ENCODE measurements at regions not wholly inside any gene's neighbourhood (a gene's known extent, or its start where the extent isn't known, plus 50 kb on each side); places are given as distances from the start of the nearest gene placed in this dataset.

DNA sequence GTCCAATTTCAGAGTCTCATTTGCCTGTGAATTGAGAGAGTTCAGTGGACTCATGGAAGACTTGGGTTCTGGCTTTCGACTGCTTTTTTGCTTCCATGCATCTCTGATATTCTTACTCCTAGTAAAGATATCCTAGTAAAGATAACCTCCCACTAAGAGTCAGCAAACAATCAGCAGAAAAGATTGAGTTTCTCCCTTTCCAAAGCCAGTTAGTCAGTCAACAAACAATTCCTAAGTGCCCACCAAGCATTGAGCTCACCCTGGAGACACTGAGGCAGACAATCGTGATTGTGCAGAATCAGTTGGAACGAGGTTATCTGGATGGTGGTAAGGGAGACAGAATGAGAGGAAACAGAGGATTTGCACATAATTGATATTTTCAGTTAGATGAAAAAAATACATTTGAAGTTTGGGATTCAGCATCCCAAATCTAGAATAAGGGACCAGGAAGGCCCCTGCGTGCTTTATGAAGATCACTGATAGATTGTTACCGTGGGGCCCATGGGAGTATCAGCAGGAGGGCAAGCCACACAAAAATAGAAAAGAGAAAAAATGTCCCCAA lies 99.7 kb upstream of the SLC38A2 start:
- H3K9me3 ChIP-seq: no peaks in the 10 kb centered on the region
- peak overlapping the region in 2 of 4 donors; percentile 76 to 85 for H3K27ac ChIP-seq
- peaks cover 24% of the 10 kb centered on the region for H3K4me1 ChIP-seq
- 52 to 56% methylated on average over 5 of the region's 5 CpGs for whole genome bisulfite sequencing, 2 donors
- TF ChIP-seq, protein P1, sequence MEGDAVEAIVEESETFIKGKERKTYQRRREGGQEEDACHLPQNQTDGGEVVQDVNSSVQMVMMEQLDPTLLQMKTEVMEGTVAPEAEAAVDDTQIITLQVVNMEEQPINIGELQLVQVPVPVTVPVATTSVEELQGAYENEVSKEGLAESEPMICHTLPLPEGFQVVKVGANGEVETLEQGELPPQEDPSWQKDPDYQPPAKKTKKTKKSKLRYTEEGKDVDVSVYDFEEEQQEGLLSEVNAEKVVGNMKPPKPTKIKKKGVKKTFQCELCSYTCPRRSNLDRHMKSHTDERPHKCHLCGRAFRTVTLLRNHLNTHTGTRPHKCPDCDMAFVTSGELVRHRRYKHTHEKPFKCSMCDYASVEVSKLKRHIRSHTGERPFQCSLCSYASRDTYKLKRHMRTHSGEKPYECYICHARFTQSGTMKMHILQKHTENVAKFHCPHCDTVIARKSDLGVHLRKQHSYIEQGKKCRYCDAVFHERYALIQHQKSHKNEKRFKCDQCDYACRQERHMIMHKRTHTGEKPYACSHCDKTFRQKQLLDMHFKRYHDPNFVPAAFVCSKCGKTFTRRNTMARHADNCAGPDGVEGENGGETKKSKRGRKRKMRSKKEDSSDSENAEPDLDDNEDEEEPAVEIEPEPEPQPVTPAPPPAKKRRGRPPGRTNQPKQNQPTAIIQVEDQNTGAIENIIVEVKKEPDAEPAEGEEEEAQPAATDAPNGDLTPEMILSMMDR (IDR thresholded peaks at IDR 0.05): no peak
- TF ChIP-seq POLR2A (IDR thresholded peaks at IDR 0.05): no peak
- no peaks in the 10 kb centered on the region for H3K27me3 ChIP-seq
- intact Hi-C loops (cut with DNase I): no loop called here
- no peaks in the 10 kb centered on the region for H3K36me3 ChIP-seq (replicated peaks in 1 of 2; ENCODE audit: insufficient read depth in 1 of 2, low read depth in 2 of 2)
- no peak overlapping the region for H3K4me3 ChIP-seq
- DNase-seq (no peak), ATAC-seq (no peak)

DNA sequence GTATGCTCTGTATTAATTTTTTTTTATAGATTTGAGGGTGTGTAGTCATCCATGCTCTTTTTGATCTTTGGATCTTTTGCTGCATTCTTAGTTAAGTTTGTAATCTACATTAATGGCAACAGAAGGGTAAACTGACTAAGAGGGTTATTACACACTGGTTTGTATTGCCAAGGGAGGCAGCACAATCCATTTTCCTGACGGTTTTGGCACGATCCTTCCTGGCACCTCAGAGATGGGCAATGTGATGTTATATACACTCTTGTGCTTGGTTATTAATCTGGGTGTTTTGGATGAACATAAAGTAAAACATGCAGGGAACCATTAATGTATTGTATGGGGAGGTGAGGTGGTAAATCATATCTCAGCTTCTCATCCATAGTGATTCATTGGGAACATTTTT lies 98.8 kb upstream of the SLC38A2 start:
- no peak for ATAC-seq
- Histone ChIP-seq H3K27me3 (no peaks in the 10 kb centered on the region), H3K4me3 (no peak overlapping the region), H3K27ac (no peak overlapping the region), H3K4me1 (peaks cover 24% of the 10 kb centered on the region), H3K36me3 (replicated peaks in 1 of 2; ENCODE audit: insufficient read depth in 1 of 2, low read depth in 2 of 2) (no peaks in the 10 kb centered on the region), H3K9me3 (no peaks in the 10 kb centered on the region)
- TF ChIP-seq, protein P1 (IDR thresholded peaks at IDR 0.05): no peak
- no peak for TF ChIP-seq POLR2A (IDR thresholded peaks at IDR 0.05)
- 69 to 76% methylated on average over 2 of the region's 2 CpGs for WGBS, 2 donors
- intact Hi-C loops (cut with DNase I): no loop called here
- no peak for DNase-seq

DNA sequence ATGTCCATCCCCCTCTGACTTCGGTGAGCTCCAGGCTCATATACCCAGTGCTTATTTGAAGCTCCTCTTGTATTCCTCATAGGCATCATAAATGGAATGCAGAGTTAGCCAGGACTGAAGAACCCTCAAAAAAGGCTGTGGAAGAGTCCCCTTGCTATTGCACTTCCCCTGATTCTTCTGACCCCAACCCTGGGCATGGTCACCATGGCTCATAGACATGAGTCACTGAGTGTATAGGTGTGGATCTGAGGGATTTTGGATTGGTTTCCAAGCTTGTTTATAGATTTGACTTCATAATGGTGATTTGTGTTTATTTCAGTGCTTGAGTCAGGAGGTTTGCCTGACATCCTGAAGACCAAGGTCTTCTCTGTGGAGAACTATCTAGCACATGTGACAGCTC lies 98.4 kb upstream of the SLC38A2 start:
- H3K9me3 ChIP-seq: no peaks in the 10 kb centered on the region
- WGBS, 2 donors: 86 to 95% methylated on average over 1 of the region's 1 CpG
- TF ChIP-seq, protein P1 (IDR thresholded peaks at IDR 0.05): no peak
- TF ChIP-seq POLR2A (IDR thresholded peaks at IDR 0.05): no peak

DNA sequence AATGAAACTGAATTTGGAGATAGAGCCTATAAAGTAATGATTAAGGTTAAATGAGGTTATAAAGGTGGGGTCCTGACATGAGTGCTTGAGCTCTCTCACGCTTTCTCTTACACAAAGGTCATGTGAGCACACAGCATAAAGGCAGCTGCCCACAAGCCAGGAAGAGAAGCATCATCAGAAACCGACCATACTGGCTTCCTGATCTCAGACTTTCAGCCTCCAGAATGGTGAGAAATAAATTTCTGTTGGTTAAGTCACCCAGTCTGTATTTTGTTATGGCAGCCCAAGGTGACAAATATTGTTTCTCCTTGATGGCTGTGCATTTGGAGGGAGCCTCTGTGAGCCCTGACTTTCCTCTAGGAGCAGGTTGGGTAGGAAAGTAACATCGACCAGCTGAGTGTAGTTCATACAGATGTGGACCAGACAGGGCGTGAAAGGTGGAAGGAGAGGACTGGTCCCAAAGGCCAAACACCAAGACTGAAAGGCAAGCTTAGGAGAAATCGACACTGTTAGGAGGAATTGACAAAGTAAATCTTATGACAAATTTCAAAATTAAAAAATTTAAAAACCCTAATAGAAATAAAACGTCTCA lies 97.6 kb upstream of the SLC38A2 start:
- Histone ChIP-seq H3K4me3 (no peak overlapping the region), H3K27ac (no peak overlapping the region), H3K9me3 (no peaks in the 10 kb centered on the region), H3K4me1 (peaks cover 24% of the 10 kb centered on the region), H3K36me3 (replicated peaks in 1 of 2; ENCODE audit: insufficient read depth in 1 of 2, low read depth in 2 of 2) (no peaks in the 10 kb centered on the region), H3K27me3 (no peaks in the 10 kb centered on the region)
- intact Hi-C loops (cut with DNase I): no loop called here
- TF ChIP-seq, protein P1 (IDR thresholded peaks at IDR 0.05): no peak
- no peak for TF ChIP-seq POLR2A (IDR thresholded peaks at IDR 0.05)
- WGBS, 2 donors: 81 to 86% methylated on average over 6 of the region's 6 CpGs
- DNase-seq (no peak), ATAC-seq (no peak)

More for the DNA sequence above, 98.4 kb upstream of the SLC38A2 start:
- Histone ChIP-seq H3K4me1 (peaks cover 24% of the 10 kb centered on the region), H3K27me3 (no peaks in the 10 kb centered on the region), H3K36me3 (replicated peaks in 1 of 2; ENCODE audit: insufficient read depth in 1 of 2, low read depth in 2 of 2) (no peaks in the 10 kb centered on the region), H3K4me3 (no peak overlapping the region), H3K27ac (no peak overlapping the region)
- DNase-seq: no peak
- no peak for ATAC-seq
- intact Hi-C loops (cut with DNase I): no loop called here

DNA sequence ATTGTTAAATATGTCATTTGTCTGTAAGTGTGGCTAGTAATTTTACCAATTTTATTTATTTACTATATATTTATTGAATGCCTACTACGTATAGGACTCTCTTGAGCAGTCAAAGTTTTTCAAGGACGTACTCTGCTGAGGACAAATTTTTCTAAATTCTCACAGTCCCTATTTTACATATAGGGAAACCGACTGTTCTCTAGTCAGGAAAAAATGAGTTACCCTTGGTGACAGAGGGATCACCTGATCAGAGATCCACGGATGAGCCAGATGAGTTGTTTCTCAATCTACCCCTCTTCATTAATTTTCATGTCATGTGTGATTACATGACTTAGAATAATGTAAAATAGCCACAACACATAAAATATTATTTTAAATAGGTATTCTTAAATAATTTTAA lies 96.2 kb upstream of the SLC38A2 start:
- Histone ChIP-seq H3K36me3 (replicated peaks in 1 of 2; ENCODE audit: insufficient read depth in 1 of 2, low read depth in 2 of 2) (no peaks in the 10 kb centered on the region), H3K27ac (no peak overlapping the region), H3K27me3 (no peaks in the 10 kb centered on the region), H3K9me3 (no peaks in the 10 kb centered on the region), H3K4me1 (peaks cover 15% of the 10 kb centered on the region), H3K4me3 (no peak overlapping the region)
- ATAC-seq (no peak), DNase-seq (no peak)
- intact Hi-C loops (cut with DNase I): no loop called here
- WGBS, 2 donors: 73 to 86% methylated on average over 4 of the region's 4 CpGs
- TF ChIP-seq POLR2A (IDR thresholded peaks at IDR 0.05): no peak
- TF ChIP-seq, protein P1 (IDR thresholded peaks at IDR 0.05): no peak

All from body of pancreas (tissue), 4 donors.